ENCODE measurements at regions not wholly inside any gene's neighbourhood (a gene's known extent, or its start where the extent isn't known, plus 50 kb on each side); places are given as distances from the start of the nearest gene placed in this dataset.
"Not testable (repeated sequence)": the region's sequence is repeated elsewhere in the genome, so short reads cannot be mapped to it uniquely, and the experiment has no call there.

DNA sequence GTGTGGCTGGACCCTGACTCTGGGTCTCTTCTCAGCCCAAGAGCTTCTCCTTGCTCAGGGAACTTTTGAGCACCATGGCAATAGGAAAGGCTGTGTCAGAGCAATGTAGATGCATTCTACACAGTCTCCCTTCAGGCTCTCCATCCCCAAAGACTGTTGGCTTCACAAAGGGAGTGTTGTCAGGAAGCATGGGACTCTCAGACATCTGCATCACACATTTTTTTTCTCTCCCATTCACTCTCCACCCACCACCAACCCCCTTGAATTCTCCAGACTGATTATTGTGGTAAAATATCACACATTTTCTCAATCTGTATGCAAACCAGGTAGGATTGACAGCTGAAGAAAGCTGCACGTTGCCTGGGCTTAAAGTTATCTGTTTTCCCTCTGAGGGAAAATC lies 105.4 kb upstream of the WARS2 start (continued):
- TF ChIP-seq, protein P1, sequence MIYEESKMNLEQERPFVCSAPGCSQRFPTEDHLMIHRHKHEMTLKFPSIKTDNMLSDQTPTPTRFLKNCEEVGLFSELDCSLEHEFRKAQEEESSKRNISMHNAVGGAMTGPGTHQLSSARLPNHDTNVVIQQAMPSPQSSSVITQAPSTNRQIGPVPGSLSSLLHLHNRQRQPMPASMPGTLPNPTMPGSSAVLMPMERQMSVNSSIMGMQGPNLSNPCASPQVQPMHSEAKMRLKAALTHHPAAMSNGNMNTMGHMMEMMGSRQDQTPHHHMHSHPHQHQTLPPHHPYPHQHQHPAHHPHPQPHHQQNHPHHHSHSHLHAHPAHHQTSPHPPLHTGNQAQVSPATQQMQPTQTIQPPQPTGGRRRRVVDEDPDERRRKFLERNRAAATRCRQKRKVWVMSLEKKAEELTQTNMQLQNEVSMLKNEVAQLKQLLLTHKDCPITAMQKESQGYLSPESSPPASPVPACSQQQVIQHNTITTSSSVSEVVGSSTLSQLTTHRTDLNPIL (CRISPR knock-in tag; IDR thresholded peaks at IDR 0.05; ENCODE audit: low read depth): no peak
- TF ChIP-seq ZFP3 (CRISPR knock-in tag; IDR thresholded peaks at IDR 0.05) (no peak), BACH2 (CRISPR knock-in tag; IDR thresholded peaks at IDR 0.05; ENCODE audit: borderline replicate concordance) (no peak), ESRRG (CRISPR knock-in tag; IDR thresholded peaks at IDR 0.05) (no peak), OSR1 (CRISPR knock-in tag; IDR thresholded peaks at IDR 0.05) (no peak), CSDC2 (CRISPR knock-in tag; IDR thresholded peaks at IDR 0.05) (no peak)
- TF ChIP-seq, protein P2, sequence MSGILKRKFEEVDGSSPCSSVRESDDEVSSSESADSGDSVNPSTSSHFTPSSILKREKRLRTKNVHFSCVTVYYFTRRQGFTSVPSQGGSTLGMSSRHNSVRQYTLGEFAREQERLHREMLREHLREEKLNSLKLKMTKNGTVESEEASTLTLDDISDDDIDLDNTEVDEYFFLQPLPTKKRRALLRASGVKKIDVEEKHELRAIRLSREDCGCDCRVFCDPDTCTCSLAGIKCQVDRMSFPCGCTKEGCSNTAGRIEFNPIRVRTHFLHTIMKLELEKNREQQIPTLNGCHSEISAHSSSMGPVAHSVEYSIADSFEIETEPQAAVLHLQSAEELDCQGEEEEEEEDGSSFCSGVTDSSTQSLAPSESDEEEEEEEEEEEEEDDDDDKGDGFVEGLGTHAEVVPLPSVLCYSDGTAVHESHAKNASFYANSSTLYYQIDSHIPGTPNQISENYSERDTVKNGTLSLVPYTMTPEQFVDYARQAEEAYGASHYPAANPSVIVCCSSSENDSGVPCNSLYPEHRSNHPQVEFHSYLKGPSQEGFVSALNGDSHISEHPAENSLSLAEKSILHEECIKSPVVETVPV (CRISPR knock-in tag; IDR thresholded peaks at IDR 0.05): no peak

DNA sequence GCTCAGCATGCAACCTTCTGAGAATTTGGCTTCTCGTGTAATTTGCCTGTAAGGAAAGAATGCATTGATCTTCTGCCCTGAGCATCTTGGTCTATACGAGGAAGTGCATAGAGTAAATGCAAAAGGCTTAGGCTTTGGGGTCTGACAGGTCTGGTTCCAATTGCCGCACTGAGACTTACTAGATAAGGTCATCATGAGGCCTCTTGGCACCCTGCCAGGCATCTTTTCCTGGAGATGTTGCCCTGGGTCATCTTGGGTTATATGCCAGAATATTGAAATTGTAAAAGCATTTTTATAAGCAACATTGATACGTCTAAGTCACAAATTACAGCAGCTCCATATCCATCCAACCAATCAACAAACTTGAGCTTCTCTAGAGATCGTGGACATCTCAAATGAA lies 108.8 kb upstream of the WARS2 start:
- TF ChIP-seq ESRRG (CRISPR knock-in tag; IDR thresholded peaks at IDR 0.05): no peak
- TF ChIP-seq BACH2 (CRISPR knock-in tag; IDR thresholded peaks at IDR 0.05; ENCODE audit: borderline replicate concordance): no peak
- no peak for ATAC-seq

DNA sequence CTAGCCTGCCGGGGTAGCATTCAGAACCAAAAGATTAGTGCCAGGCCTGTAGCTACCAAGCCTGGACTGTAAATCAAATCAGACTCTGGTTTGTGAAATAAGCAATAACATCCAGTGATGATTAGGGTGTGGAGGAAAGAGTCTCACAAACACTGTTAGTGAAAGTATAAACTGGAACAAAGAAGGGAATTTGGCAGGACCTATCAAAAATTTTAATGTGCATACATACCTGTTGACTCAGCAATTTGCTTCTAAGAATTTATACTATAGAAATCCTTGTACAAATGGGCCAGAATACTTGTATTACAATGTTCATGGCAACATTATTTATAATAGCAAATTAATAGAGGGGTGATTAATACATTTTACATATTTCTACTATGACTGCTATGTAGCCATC lies 109.8 kb upstream of the WARS2 start:
- TF ChIP-seq ZFP30 (CRISPR knock-in tag; IDR thresholded peaks at IDR 0.05): no peak
- no peak for TF ChIP-seq SNAI2 (CRISPR knock-in tag; IDR thresholded peaks at IDR 0.05)
- TF ChIP-seq RARB (CRISPR knock-in tag; IDR thresholded peaks at IDR 0.05): no peak
- no peak for TF ChIP-seq OSR1 (CRISPR knock-in tag; IDR thresholded peaks at IDR 0.05)

DNA sequence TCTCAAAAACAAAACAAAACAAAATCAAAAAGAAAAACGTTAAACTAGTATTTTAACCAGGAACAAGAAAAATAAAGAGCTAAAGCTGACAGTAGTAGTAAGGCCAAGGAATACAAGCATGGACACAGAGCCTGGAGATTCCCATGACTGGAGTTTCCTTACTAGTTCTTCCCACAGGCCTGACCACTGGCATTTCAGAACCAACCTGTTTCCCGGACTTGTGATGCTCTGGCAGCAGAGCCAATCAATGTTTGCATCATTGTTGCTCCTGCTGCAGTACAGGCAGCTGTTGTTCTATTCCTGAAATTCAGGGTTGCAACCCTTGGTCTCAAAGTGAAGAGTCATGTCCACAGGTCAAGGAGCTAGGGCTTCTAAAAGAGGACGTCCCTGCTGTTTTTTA lies 111.3 kb upstream of the WARS2 start:
- no peak for ATAC-seq
- TF ChIP-seq ZNF70 (CRISPR knock-in tag; IDR thresholded peaks at IDR 0.05) (no peak), CSDC2 (CRISPR knock-in tag; IDR thresholded peaks at IDR 0.05) (no peak)

More for the DNA sequence above, 109.8 kb upstream of the WARS2 start:
- ATAC-seq: no peak; the same call in 2 of the 3 replicates

DNA sequence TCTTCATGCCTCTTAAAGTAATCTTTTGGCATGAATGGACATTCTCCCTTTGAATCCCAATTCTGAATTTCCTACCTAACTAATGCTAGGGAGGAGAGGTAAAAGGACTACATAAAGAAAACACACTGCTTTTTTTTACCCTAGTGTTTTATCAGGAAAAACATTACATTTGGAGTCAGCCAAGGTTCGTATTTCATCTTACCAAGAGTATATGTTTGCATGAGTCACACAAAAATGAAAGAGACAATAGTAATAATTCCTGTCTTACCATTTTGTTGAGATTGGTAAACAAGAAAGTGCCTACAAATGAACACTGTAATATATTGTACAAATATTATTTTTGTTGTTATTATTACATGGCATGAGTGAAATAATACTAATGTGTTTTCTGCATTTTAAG lies 112.9 kb upstream of the WARS2 start:
- TF ChIP-seq ISL1 (CRISPR knock-in tag; IDR thresholded peaks at IDR 0.05) (no peak), PPARA (CRISPR knock-in tag; IDR thresholded peaks at IDR 0.05; ENCODE audit: borderline replicate concordance) (no peak), CSDC2 (CRISPR knock-in tag; IDR thresholded peaks at IDR 0.05) (no peak), RARB (CRISPR knock-in tag; IDR thresholded peaks at IDR 0.05) (no peak), ZNF8 (CRISPR knock-in tag; IDR thresholded peaks at IDR 0.05) (no peak), TCF4 (CRISPR knock-in tag; IDR thresholded peaks at IDR 0.05; ENCODE audit: borderline replicate concordance) (no peak)
- TF ChIP-seq, protein P2 (CRISPR knock-in tag; IDR thresholded peaks at IDR 0.05): no peak

DNA sequence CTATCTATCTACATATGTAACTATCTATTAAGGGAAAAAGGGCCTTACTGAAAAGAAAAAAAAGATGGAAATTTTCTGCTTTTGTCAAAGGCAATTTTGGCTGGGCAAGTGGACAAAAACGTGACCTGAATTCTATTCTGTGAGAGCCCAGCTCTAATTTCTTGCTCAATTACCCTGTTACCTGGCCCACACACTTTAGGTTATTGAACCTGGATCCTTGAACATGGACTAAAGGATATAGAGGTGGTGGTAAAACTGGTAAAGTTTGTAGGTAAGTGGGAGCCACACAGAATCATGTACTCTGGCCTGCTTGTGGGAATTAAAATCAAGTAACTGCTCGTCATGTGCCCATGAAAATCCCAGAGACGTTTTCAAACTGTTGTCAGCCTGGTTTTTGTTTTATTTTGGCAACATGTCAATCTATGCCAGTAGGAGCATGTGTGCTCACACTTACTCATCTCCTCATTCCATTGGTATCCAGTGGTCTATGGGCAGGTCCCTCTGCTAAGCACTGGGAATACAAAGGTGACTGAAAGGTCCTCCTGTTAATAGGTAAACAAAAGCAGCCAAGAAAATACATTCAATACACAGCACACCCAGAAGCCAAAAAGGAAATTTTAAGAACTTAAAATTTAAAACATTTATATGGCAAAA lies 113.7 kb upstream of the WARS2 start:
- TF ChIP-seq TOX (CRISPR knock-in tag; IDR thresholded peaks at IDR 0.05; ENCODE audit: borderline replicate concordance): no peak
- ATAC-seq: peak; percentile 24; the same call in 1 of the 3 replicates

More for the DNA sequence above, 112.9 kb upstream of the WARS2 start:
- peak; percentile 40; the same call in 1 of the 3 replicates for ATAC-seq

DNA sequence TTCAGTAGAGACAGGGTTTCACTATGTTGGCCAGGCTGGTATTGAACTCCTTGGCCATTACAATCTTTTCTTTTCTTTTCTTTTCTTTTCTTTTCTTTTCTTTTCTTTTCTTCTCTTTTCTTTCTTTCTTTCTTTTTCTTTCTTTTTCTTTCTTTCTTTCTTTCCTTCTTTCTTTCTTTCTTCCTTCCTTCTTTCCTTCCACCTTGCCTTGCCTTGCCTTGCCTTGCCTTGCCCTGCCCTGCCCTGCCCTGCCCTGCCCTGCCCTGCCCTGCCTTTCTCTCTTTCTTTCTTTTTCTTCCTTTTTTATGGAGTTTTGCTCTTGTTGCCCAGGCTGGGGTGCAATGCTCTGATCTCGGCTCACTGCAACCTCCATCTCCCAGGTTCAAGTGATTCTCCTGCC lies 112.5 kb upstream of the HAO2 start:
- ATAC-seq: not testable (repeated sequence)

DNA sequence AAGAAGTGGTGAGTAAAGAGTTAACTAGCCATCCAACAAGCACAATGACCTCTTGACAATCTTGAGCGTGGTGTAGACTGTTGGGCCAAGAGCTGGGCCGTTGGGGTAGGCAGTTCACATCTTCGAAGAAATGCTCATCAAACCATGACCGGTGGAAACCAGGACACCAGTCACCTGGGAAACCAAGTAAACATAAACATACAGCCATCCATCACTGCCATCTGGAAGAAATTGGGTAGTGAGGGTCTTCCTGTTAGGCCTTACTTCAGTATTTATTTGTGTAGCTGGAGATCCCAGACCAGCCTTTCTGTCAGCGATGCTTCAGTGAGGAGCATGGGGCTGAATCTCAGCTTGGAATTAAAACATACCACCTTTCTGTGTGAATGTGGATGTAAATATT lies 108.1 kb upstream of the HAO2 start:
- no peak for ATAC-seq
- no peak for TF ChIP-seq ZNF70 (CRISPR knock-in tag; IDR thresholded peaks at IDR 0.05)
- no peak for TF ChIP-seq ISL1 (CRISPR knock-in tag; IDR thresholded peaks at IDR 0.05)
- no peak for TF ChIP-seq ZNF8 (CRISPR knock-in tag; IDR thresholded peaks at IDR 0.05)
- no peak for TF ChIP-seq ZFP30 (CRISPR knock-in tag; IDR thresholded peaks at IDR 0.05)
- TF ChIP-seq ZC3H10 (CRISPR knock-in tag; IDR thresholded peaks at IDR 0.05): no peak
- TF ChIP-seq OSR1 (CRISPR knock-in tag; IDR thresholded peaks at IDR 0.05): no peak
- TF ChIP-seq, protein P1 (CRISPR knock-in tag; IDR thresholded peaks at IDR 0.05; ENCODE audit: low read depth): no peak
- TF ChIP-seq ZNF565 (CRISPR knock-in tag; conservative IDR thresholded peaks at IDR 0.05; ENCODE audit: low read depth): no peak
- TF ChIP-seq BACH2 (CRISPR knock-in tag; IDR thresholded peaks at IDR 0.05; ENCODE audit: borderline replicate concordance): no peak
- TF ChIP-seq ZFP3 (CRISPR knock-in tag; IDR thresholded peaks at IDR 0.05): no peak
- TF ChIP-seq, protein P2 (CRISPR knock-in tag; IDR thresholded peaks at IDR 0.05): no peak
- TF ChIP-seq GLIS3 (CRISPR knock-in tag; IDR thresholded peaks at IDR 0.05): no peak
- TF ChIP-seq RARB (CRISPR knock-in tag; IDR thresholded peaks at IDR 0.05): no peak
